ENCODE measurements at regions not wholly inside any gene's neighbourhood (a gene's known extent, or its start where the extent isn't known, plus 50 kb on each side); places are given as distances from the start of the nearest gene placed in this dataset.

- Histone ChIP-seq H4K20me1 (ENCODE audit: insufficient read depth, low read depth, low read length) (no peaks in the 10 kb centered on the region), H2AFZ (ENCODE audit: low read length) (no peak overlapping the region)
- no peak for DNase-seq
These were observed 97.4 kb upstream of the GALNT5 start for GRCh38 chr2:157160111-157160510.

GRCh38 chr2:157164370-157164769 is 93.1 kb upstream of the GALNT5 start:
- H3K79me2 ChIP-seq (ENCODE audit: low read length) = no peaks in the 10 kb centered on the region
- H3K27ac ChIP-seq (ENCODE audit: low read length) = no peak overlapping the region
- H3K36me3 ChIP-seq (ENCODE audit: insufficient read depth, low read length) = no peaks in the 10 kb centered on the region
- no peaks in the 10 kb centered on the region for H3K27me3 ChIP-seq (ENCODE audit: low read length)
- no peaks in the 10 kb centered on the region for H3K9me3 ChIP-seq (ENCODE audit: low read length)
- H3K4me1 ChIP-seq (ENCODE audit: low read length) = no peaks in the 10 kb centered on the region
- no peak overlapping the region for H3K4me3 ChIP-seq (ENCODE audit: low read length)
- DNase-seq = no peak
- H3K9ac ChIP-seq (ENCODE audit: low read length) = no peak overlapping the region
- H3K9me2 ChIP-seq (replicated peaks; ENCODE audit: insufficient read depth, low read length) = no peaks in the 10 kb centered on the region
- no peaks in the 10 kb centered on the region for H4K20me1 ChIP-seq (ENCODE audit: insufficient read depth, low read depth, low read length)
- H3K4me2 ChIP-seq (ENCODE audit: low read depth, low read length, poor library complexity, severe bottlenecking) = no peak overlapping the region
- no peak overlapping the region for H2AFZ ChIP-seq (ENCODE audit: low read length)

More at GRCh38 chr2:157160111-157160510, 97.4 kb upstream of the GALNT5 start:
- Histone ChIP-seq H3K36me3 (ENCODE audit: insufficient read depth, low read length) (no peaks in the 10 kb centered on the region), H3K9me3 (ENCODE audit: low read length) (no peaks in the 10 kb centered on the region), H3K79me2 (ENCODE audit: low read length) (no peaks in the 10 kb centered on the region), H3K4me2 (ENCODE audit: low read depth, low read length, poor library complexity, severe bottlenecking) (no peak overlapping the region), H3K4me1 (ENCODE audit: low read length) (no peaks in the 10 kb centered on the region), H3K4me3 (ENCODE audit: low read length) (no peak overlapping the region), H3K27me3 (ENCODE audit: low read length) (no peaks in the 10 kb centered on the region), H3K27ac (ENCODE audit: low read length) (no peak overlapping the region), H3K9me2 (replicated peaks; ENCODE audit: insufficient read depth, low read length) (no peaks in the 10 kb centered on the region), H3K9ac (ENCODE audit: low read length) (no peak overlapping the region)

GRCh38 chr2:157164891-157165290 is 92.6 kb upstream of the GALNT5 start:
- Histone ChIP-seq H2AFZ (ENCODE audit: low read length) (no peak overlapping the region), H3K4me2 (ENCODE audit: low read depth, low read length, poor library complexity, severe bottlenecking) (no peak overlapping the region), H3K27ac (ENCODE audit: low read length) (no peak overlapping the region), H3K4me3 (ENCODE audit: low read length) (no peak overlapping the region), H3K36me3 (ENCODE audit: insufficient read depth, low read length) (no peaks in the 10 kb centered on the region), H3K79me2 (ENCODE audit: low read length) (no peaks in the 10 kb centered on the region), H3K9me3 (ENCODE audit: low read length) (no peaks in the 10 kb centered on the region), H3K4me1 (ENCODE audit: low read length) (no peaks in the 10 kb centered on the region), H3K9me2 (replicated peaks; ENCODE audit: insufficient read depth, low read length) (no peaks in the 10 kb centered on the region), H3K9ac (ENCODE audit: low read length) (no peak overlapping the region), H3K27me3 (ENCODE audit: low read length) (no peaks in the 10 kb centered on the region), H4K20me1 (ENCODE audit: insufficient read depth, low read depth, low read length) (no peaks in the 10 kb centered on the region)
- no peak for DNase-seq

- Histone ChIP-seq H3K9ac (ENCODE audit: low read length) (no peak overlapping the region), H2AFZ (ENCODE audit: low read length) (no peak overlapping the region), H3K36me3 (ENCODE audit: insufficient read depth, low read length) (no peaks in the 10 kb centered on the region), H3K9me3 (ENCODE audit: low read length) (no peaks in the 10 kb centered on the region), H3K27me3 (ENCODE audit: low read length) (no peaks in the 10 kb centered on the region), H3K79me2 (ENCODE audit: low read length) (no peaks in the 10 kb centered on the region), H3K4me1 (ENCODE audit: low read length) (no peaks in the 10 kb centered on the region), H3K9me2 (replicated peaks; ENCODE audit: insufficient read depth, low read length) (no peaks in the 10 kb centered on the region), H3K4me2 (ENCODE audit: low read depth, low read length, poor library complexity, severe bottlenecking) (no peak overlapping the region), H3K27ac (ENCODE audit: low read length) (no peak overlapping the region), H3K4me3 (ENCODE audit: low read length) (no peak overlapping the region), H4K20me1 (ENCODE audit: insufficient read depth, low read depth, low read length) (no peaks in the 10 kb centered on the region)
- DNase-seq = no peak
These were observed 89.0 kb upstream of the GALNT5 start for GRCh38 chr2:157168501-157168900.

GRCh38 chr2:157169889-157170288 is 87.6 kb upstream of the GALNT5 start:
- Histone ChIP-seq H3K36me3 (ENCODE audit: insufficient read depth, low read length) (no peaks in the 10 kb centered on the region), H3K9me3 (ENCODE audit: low read length) (no peaks in the 10 kb centered on the region), H3K79me2 (ENCODE audit: low read length) (no peaks in the 10 kb centered on the region), H3K27me3 (ENCODE audit: low read length) (no peaks in the 10 kb centered on the region), H3K4me2 (ENCODE audit: low read depth, low read length, poor library complexity, severe bottlenecking) (no peak overlapping the region), H3K4me3 (ENCODE audit: low read length) (no peak overlapping the region), H3K9me2 (replicated peaks; ENCODE audit: insufficient read depth, low read length) (no peaks in the 10 kb centered on the region), H4K20me1 (ENCODE audit: insufficient read depth, low read depth, low read length) (no peaks in the 10 kb centered on the region), H3K4me1 (ENCODE audit: low read length) (no peaks in the 10 kb centered on the region), H2AFZ (ENCODE audit: low read length) (no peak overlapping the region), H3K27ac (ENCODE audit: low read length) (no peak overlapping the region), H3K9ac (ENCODE audit: low read length) (no peak overlapping the region)
- DNase-seq = no peak

GRCh38 chr2:157170299-157170698 is 87.2 kb upstream of the GALNT5 start:
- Histone ChIP-seq H3K36me3 (ENCODE audit: insufficient read depth, low read length) (no peaks in the 10 kb centered on the region), H3K9me2 (replicated peaks; ENCODE audit: insufficient read depth, low read length) (no peaks in the 10 kb centered on the region), H3K4me2 (ENCODE audit: low read depth, low read length, poor library complexity, severe bottlenecking) (no peak overlapping the region), H3K4me3 (ENCODE audit: low read length) (no peak overlapping the region), H4K20me1 (ENCODE audit: insufficient read depth, low read depth, low read length) (no peaks in the 10 kb centered on the region), H3K4me1 (ENCODE audit: low read length) (no peaks in the 10 kb centered on the region), H3K27me3 (ENCODE audit: low read length) (no peaks in the 10 kb centered on the region), H3K9ac (ENCODE audit: low read length) (no peak overlapping the region), H3K9me3 (ENCODE audit: low read length) (no peaks in the 10 kb centered on the region), H3K79me2 (ENCODE audit: low read length) (no peaks in the 10 kb centered on the region), H2AFZ (ENCODE audit: low read length) (no peak overlapping the region), H3K27ac (ENCODE audit: low read length) (no peak overlapping the region)
- DNase-seq = no peak

- Histone ChIP-seq H3K9me2 (replicated peaks; ENCODE audit: insufficient read depth, low read length) (no peaks in the 10 kb centered on the region), H4K20me1 (ENCODE audit: insufficient read depth, low read depth, low read length) (no peaks in the 10 kb centered on the region), H3K36me3 (ENCODE audit: insufficient read depth, low read length) (no peaks in the 10 kb centered on the region), H3K4me2 (ENCODE audit: low read depth, low read length, poor library complexity, severe bottlenecking) (no peak overlapping the region), H3K27ac (ENCODE audit: low read length) (no peak overlapping the region), H3K4me3 (ENCODE audit: low read length) (no peak overlapping the region), H3K79me2 (ENCODE audit: low read length) (no peaks in the 10 kb centered on the region), H3K27me3 (ENCODE audit: low read length) (no peaks in the 10 kb centered on the region), H3K4me1 (ENCODE audit: low read length) (no peaks in the 10 kb centered on the region), H3K9ac (ENCODE audit: low read length) (no peak overlapping the region), H3K9me3 (ENCODE audit: low read length) (no peaks in the 10 kb centered on the region), H2AFZ (ENCODE audit: low read length) (no peak overlapping the region)
- no peak for DNase-seq
These were observed 85.3 kb upstream of the GALNT5 start for GRCh38 chr2:157172239-157172638.

- H3K4me2 ChIP-seq (ENCODE audit: low read depth, low read length, poor library complexity, severe bottlenecking) = no peak overlapping the region
- no peaks in the 10 kb centered on the region for H4K20me1 ChIP-seq (ENCODE audit: insufficient read depth, low read depth, low read length)
- no peak overlapping the region for H2AFZ ChIP-seq (ENCODE audit: low read length)
- no peaks in the 10 kb centered on the region for H3K36me3 ChIP-seq (ENCODE audit: insufficient read depth, low read length)
- H3K79me2 ChIP-seq (ENCODE audit: low read length) = no peaks in the 10 kb centered on the region
- H3K9me3 ChIP-seq (ENCODE audit: low read length) = no peaks in the 10 kb centered on the region
- H3K9me2 ChIP-seq (replicated peaks; ENCODE audit: insufficient read depth, low read length) = no peaks in the 10 kb centered on the region
- DNase-seq = no peak
- H3K9ac ChIP-seq (ENCODE audit: low read length) = no peak overlapping the region
- H3K4me3 ChIP-seq (ENCODE audit: low read length) = no peak overlapping the region
- no peaks in the 10 kb centered on the region for H3K27me3 ChIP-seq (ENCODE audit: low read length)
- no peaks in the 10 kb centered on the region for H3K4me1 ChIP-seq (ENCODE audit: low read length)
- no peak overlapping the region for H3K27ac ChIP-seq (ENCODE audit: low read length)
These were observed 84.5 kb upstream of the GALNT5 start for GRCh38 chr2:157172866-157173578.
